HG03521 (cell line): ENCODE measurements at regions not wholly inside any gene's neighbourhood (a gene's known extent, or its start where the extent isn't known, plus 50 kb on each side); places are given as distances from the start of the nearest gene placed in this dataset.

Experiments
- ATAC-seq: cut with Tn5 transposase; IDR thresholded peaks from one replicate; pipeline ENCODE4 v1.9.1; 2021; ENCODE audit warnings: mild to moderate bottlenecking, moderate library complexity; ENCODE audit not compliant: unreplicated experiment

GRCh38 chr1:82625537-82625936 lies 824.8 kb downstream of the ADGRL2 start:
- no peak for ATAC-seq

- ATAC-seq, result no peak
These were observed 820.3 kb downstream of the ADGRL2 start for GRCh38 chr1:82621076-82621475.

- ATAC-seq, result no peak
These were observed 813.4 kb downstream of the ADGRL2 start for GRCh38 chr1:82614090-82614489.

- ATAC-seq, result no peak
These were observed 812.3 kb downstream of the ADGRL2 start for GRCh38 chr1:82612986-82613385.

GRCh38 chr1:82606546-82606945 lies 805.8 kb downstream of the ADGRL2 start:
- no peak for ATAC-seq

GRCh38 chr1:82604524-82604923 lies 803.8 kb downstream of the ADGRL2 start:
- ATAC-seq, result no peak

- no peak for ATAC-seq
These were observed 799.6 kb downstream of the ADGRL2 start for GRCh38 chr1:82600314-82600713.

- ATAC-seq, result no peak
These were observed 798.1 kb downstream of the ADGRL2 start for GRCh38 chr1:82598812-82599211.

- ATAC-seq, result no peak
These were observed 797.6 kb downstream of the ADGRL2 start for GRCh38 chr1:82598337-82598736.

- ATAC-seq, result no peak
These were observed 796.9 kb downstream of the ADGRL2 start for GRCh38 chr1:82597649-82598048.

- ATAC-seq, result no peak
These were observed 796.4 kb downstream of the ADGRL2 start for GRCh38 chr1:82597141-82597540.

- ATAC-seq, result no peak
These were observed 792.8 kb downstream of the ADGRL2 start for GRCh38 chr1:82593561-82593960.

GRCh38 chr1:82589588-82589987 lies 788.9 kb downstream of the ADGRL2 start:
- no peak for ATAC-seq

GRCh38 chr1:82587371-82587770 lies 786.6 kb downstream of the ADGRL2 start:
- ATAC-seq, result no peak

- ATAC-seq, result no peak
These were observed 785.7 kb downstream of the ADGRL2 start for GRCh38 chr1:82586473-82586872.

- no peak for ATAC-seq
These were observed 781.6 kb downstream of the ADGRL2 start for GRCh38 chr1:82582347-82582746.

- no peak for ATAC-seq
These were observed 777.5 kb downstream of the ADGRL2 start for GRCh38 chr1:82578086-82578726.

GRCh38 chr1:82567348-82567747 lies 766.6 kb downstream of the ADGRL2 start:
- no peak for ATAC-seq

- ATAC-seq, result no peak
These were observed 764.8 kb downstream of the ADGRL2 start for GRCh38 chr1:82565546-82565945.

- no peak for ATAC-seq
These were observed 764.4 kb downstream of the ADGRL2 start for GRCh38 chr1:82565146-82565545.

GRCh38 chr1:82564333-82564732 lies 763.6 kb downstream of the ADGRL2 start:
- no peak for ATAC-seq

GRCh38 chr1:82562448-82562847 lies 761.7 kb downstream of the ADGRL2 start:
- no peak for ATAC-seq

- no peak for ATAC-seq
These were observed 759.8 kb downstream of the ADGRL2 start for GRCh38 chr1:82560566-82560965.
